ENCODE measurements at regions not wholly inside any gene's neighbourhood (a gene's known extent, or its start where the extent isn't known, plus 50 kb on each side); places are given as distances from the start of the nearest gene placed in this dataset.
"Not testable (repeated sequence)": the region's sequence is repeated elsewhere in the genome, so short reads cannot be mapped to it uniquely, and the experiment has no call there.

GRCh38 chr10:63077800-63078199, 55.3 kb upstream of the NRBF2 start:
- no peak for DNase-seq

GRCh38 chr10:63072951-63073350, 60.2 kb upstream of the NRBF2 start:
- no peak for DNase-seq

- DNase-seq, result no peak
Measured at GRCh38 chr10:63071145-63071544, 62.0 kb upstream of the NRBF2 start.

- DNase-seq, result no peak
Measured at GRCh38 chr10:63069318-63069717, 63.8 kb upstream of the NRBF2 start.

- DNase-seq, result peak; percentile 24
Measured at GRCh38 chr10:63068246-63068645, 64.9 kb upstream of the NRBF2 start.

- DNase-seq, result no peak
Measured at GRCh38 chr10:63066606-63067005, 66.5 kb upstream of the NRBF2 start.

GRCh38 chr10:63064706-63065105, 68.4 kb upstream of the NRBF2 start:
- DNase-seq, result no peak

GRCh38 chr10:63058236-63058635, 74.9 kb upstream of the NRBF2 start:
- no peak for DNase-seq

- no peak for DNase-seq
Measured at GRCh38 chr10:63057509-63057908, 75.6 kb upstream of the NRBF2 start.

GRCh38 chr10:63055705-63056104, 77.4 kb upstream of the NRBF2 start:
- no peak for DNase-seq

GRCh38 chr10:63054889-63055611, 78.1 kb upstream of the NRBF2 start:
- DNase-seq, result no peak

- no peak for DNase-seq
Measured at GRCh38 chr10:63052083-63052482, 81.0 kb upstream of the NRBF2 start.

GRCh38 chr10:63042256-63042655, 90.9 kb upstream of the NRBF2 start:
- DNase-seq, result no peak

GRCh38 chr10:63033616-63034185, 99.4 kb upstream of the NRBF2 start:
- DNase-seq, result not testable (repeated sequence)

GRCh38 chr10:63030536-63030935, 102.6 kb upstream of the NRBF2 start:
- DNase-seq, result no peak

- no peak for DNase-seq
Measured at GRCh38 chr10:63027531-63027930, 105.6 kb upstream of the NRBF2 start.

GRCh38 chr10:63021225-63021624, 111.9 kb upstream of the NRBF2 start:
- no peak for DNase-seq

GRCh38 chr10:63013755-63014154, 119.4 kb upstream of the NRBF2 start:
- no peak for DNase-seq

GRCh38 chr10:63012623-63013022, 120.5 kb upstream of the NRBF2 start:
- no peak for DNase-seq

GRCh38 chr10:63010203-63010602, 122.9 kb upstream of the NRBF2 start:
- DNase-seq, result no peak

- DNase-seq, result no peak
Measured at GRCh38 chr10:63008491-63008890, 124.6 kb upstream of the NRBF2 start.

GRCh38 chr10:63007112-63007511, 126.0 kb upstream of the NRBF2 start:
- DNase-seq, result peak; percentile 36

- DNase-seq, result no peak
Measured at GRCh38 chr10:63005246-63005645, 127.9 kb upstream of the NRBF2 start.

- no peak for DNase-seq
Measured at GRCh38 chr10:63003816-63004453, 129.2 kb upstream of the NRBF2 start.
